Lower lobe of right lung (tissue), 2 donors: ENCODE measurements at regions not wholly inside any gene's neighbourhood (a gene's known extent, or its start where the extent isn't known, plus 50 kb on each side); places are given as distances from the start of the nearest gene placed in this dataset.
"Not testable (repeated sequence)": the region's sequence is repeated elsewhere in the genome, so short reads cannot be mapped to it uniquely, and the experiment has no call there.

Source experiments
- ATAC-seq, 2 donors: fragments of 200-7000 bp; cut with Tn5 transposase; one replicate each; pipeline ENCODE4 v1.9.1; 2020 to 2022; ENCODE audit warnings: mild to moderate bottlenecking in 2 of 2, moderate library complexity in 2 of 2
- DNase-seq: peaks from one replicate; pipeline ENCODE4 v3.0.0-alpha.2; 2020
- H3K27ac ChIP-seq: fragments of 200-600 bp; one replicate; pipeline ENCODE4 v1.8.0; 2022
- H3K27me3 ChIP-seq: fragments of 200-600 bp; one replicate; pipeline ENCODE4 v1.8.0; 2022; ENCODE audit warnings: low read depth
- H3K36me3 ChIP-seq: fragments of 200-600 bp; one replicate; pipeline ENCODE4 v1.8.0; 2022; ENCODE audit warnings: mild to moderate bottlenecking
- H3K4me1 ChIP-seq: fragments of 200-600 bp; one replicate; pipeline ENCODE4 v1.8.0; 2022
- H3K4me3 ChIP-seq: fragments of 200-600 bp; one replicate; pipeline ENCODE4 v1.8.0; 2022; ENCODE audit warnings: mild to moderate bottlenecking
- H3K9me3 ChIP-seq: fragments of 200-600 bp; one replicate; pipeline ENCODE4 v1.8.0; 2022
- CTCF ChIP-seq: fragments of 200-600 bp; IDR thresholded peaks from one replicate; pipeline ENCODE4 v1.8.0; 2022; ENCODE audit warnings: antibody characterized with exemption, mild to moderate bottlenecking
- intact Hi-C: fragments of 100-400 bp; cut with DNase I; formaldehyde crosslinking; loops from one replicate; pipeline ENCODE4 v1.11.0; 2022
- donor health status: DM: no; HTN: yes; CAD: no; lungs with severe emphysema.

GRCh38 chr2:221731432-221732145 lies 159.5 kb upstream of the EPHA4 start:
- Histone ChIP-seq H3K4me1 (no peaks in the 10 kb centered on the region), H3K27me3 (no peaks in the 10 kb centered on the region), H3K4me3 (no peak overlapping the region), H3K36me3 (no peaks in the 10 kb centered on the region), H3K27ac (no peak overlapping the region), H3K9me3 (no peaks in the 10 kb centered on the region)
- no peak for TF ChIP-seq CTCF
- intact Hi-C loops: no loop called here
- ATAC-seq (no peak), DNase-seq (no peak)

- Histone ChIP-seq H3K27me3 (no peaks in the 10 kb centered on the region), H3K36me3 (no peaks in the 10 kb centered on the region), H3K27ac (no peak overlapping the region), H3K4me1 (no peaks in the 10 kb centered on the region), H3K4me3 (no peak overlapping the region), H3K9me3 (peaks cover 10% of the 10 kb centered on the region)
- no peak for TF ChIP-seq CTCF
- no peak for DNase-seq
- intact Hi-C loops: no loop called here
- no peak for ATAC-seq
These were observed 154.9 kb upstream of the EPHA4 start for GRCh38 chr2:221726894-221727513.

GRCh38 chr2:221724631-221725203 lies 152.6 kb upstream of the EPHA4 start:
- no peak for TF ChIP-seq CTCF
- intact Hi-C loops: no loop called here
- Histone ChIP-seq H3K4me1 (no peaks in the 10 kb centered on the region), H3K27me3 (no peaks in the 10 kb centered on the region), H3K36me3 (no peaks in the 10 kb centered on the region), H3K27ac (no peak overlapping the region), H3K9me3 (peaks cover 10% of the 10 kb centered on the region), H3K4me3 (no peak overlapping the region)
- ATAC-seq (no peak), DNase-seq (no peak)

- DNase-seq, H3K4me1 ChIP-seq, H3K27me3 ChIP-seq, H3K36me3 ChIP-seq, ATAC-seq, intact Hi-C loops, H3K27ac ChIP-seq, H3K4me3 ChIP-seq: not testable (repeated sequence)
- H3K9me3 ChIP-seq: peaks cover 10% of the 10 kb centered on the region
These were observed 152.0 kb upstream of the EPHA4 start for GRCh38 chr2:221724117-221724516.

- no peaks in the 10 kb centered on the region for H3K27me3 ChIP-seq
- no peak for ATAC-seq
These were observed 144.6 kb upstream of the EPHA4 start for GRCh38 chr2:221716426-221717303.

More at GRCh38 chr2:221716426-221717303, 144.6 kb upstream of the EPHA4 start:
- Histone ChIP-seq H3K27ac (no peak overlapping the region), H3K4me1 (no peaks in the 10 kb centered on the region), H3K36me3 (no peaks in the 10 kb centered on the region), H3K4me3 (no peak overlapping the region), H3K9me3 (no peaks in the 10 kb centered on the region)
- DNase-seq: no peak
- intact Hi-C loops: no loop called here
- no peak for TF ChIP-seq CTCF
